GM12865 (cell line): ENCODE measurements at regions not wholly inside any gene's neighbourhood (a gene's known extent, or its start where the extent isn't known, plus 50 kb on each side); places are given as distances from the start of the nearest gene placed in this dataset.
A peak's percentile ranks its signal among the peaks of the same experiment; 100 is the strongest.

Experiments used
- DNase-seq: peaks from one replicate; pipeline ENCODE4 v3.0.0; 2010; ENCODE audit warnings: low read depth
- H3K4me3 ChIP-seq: 2 replicates; pipeline ENCODE4 v1.5.1; 2011; ENCODE audit warnings: mild to moderate bottlenecking, low read depth, low read length, control low read depth
- CTCF ChIP-seq: IDR thresholded peaks from 2 replicates; pipeline ENCODE4 v1.5.1; 2011; ENCODE audit warnings: low read length, control low read depth, low read depth, inconsistent platforms; ENCODE audit not compliant: insufficient read depth; ENCODE audit errors: missing control alignments

- TF ChIP-seq CTCF, result no peak
- H3K4me3 ChIP-seq, result no peak overlapping the region
Measured at GRCh38 chrX:38896724-38897298, 95.6 kb downstream of the MID1IP1 start.

GRCh38 chrX:38898261-38898660, 97.0 kb downstream of the MID1IP1 start:
- DNase-seq, result no peak
- TF ChIP-seq CTCF, result no peak
- H3K4me3 ChIP-seq, result no peak overlapping the region

More at GRCh38 chrX:38896724-38897298, 95.6 kb downstream of the MID1IP1 start:
- peak; percentile 36 for DNase-seq

DNA sequence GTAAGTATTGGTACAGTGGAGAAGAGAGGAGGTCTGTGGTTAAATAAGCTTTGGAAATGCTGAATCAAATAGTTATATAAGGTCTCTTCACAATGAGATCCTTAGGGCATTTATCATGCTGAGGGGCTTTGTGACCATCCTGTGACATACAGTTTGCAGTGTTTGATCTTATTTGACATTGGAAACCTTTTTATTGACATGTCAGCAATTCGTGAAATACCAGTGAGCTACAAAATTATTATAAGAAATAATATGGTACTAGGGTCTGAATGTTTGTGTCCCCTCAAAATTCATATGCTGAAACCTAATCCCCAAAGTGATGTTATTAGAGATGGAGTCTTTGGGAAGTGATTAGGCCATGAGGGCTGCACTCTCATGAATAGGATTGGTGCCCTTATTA, 98.4 kb downstream of the MID1IP1 start:
- H3K4me3 ChIP-seq, result no peak overlapping the region
- no peak for DNase-seq
- no peak for TF ChIP-seq CTCF

DNA sequence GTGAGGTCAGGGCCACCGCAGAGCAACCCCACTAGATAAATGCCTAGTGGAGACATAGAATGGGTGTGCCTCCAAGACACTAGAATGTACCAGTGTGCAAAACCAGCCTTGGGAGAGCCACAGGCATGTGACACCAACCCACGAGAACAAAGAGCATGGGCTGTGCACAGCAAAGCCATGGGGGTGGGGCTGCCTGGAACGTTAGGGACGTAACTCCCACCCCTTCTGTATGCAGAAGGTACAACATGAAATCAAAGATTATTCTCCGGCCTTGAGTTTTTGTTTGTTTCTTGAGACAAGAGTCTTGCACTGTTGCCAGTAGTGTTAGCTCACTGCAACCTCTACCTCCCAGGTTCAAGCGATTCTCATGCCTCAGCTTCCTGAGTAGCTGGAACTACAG, 99.5 kb downstream of the MID1IP1 start:
- H3K4me3 ChIP-seq, result no peak overlapping the region
- TF ChIP-seq CTCF, result no peak
- DNase-seq, result no peak

- no peak for TF ChIP-seq CTCF
- no peak for DNase-seq
- H3K4me3 ChIP-seq, result no peak overlapping the region
Measured at GRCh38 chrX:38902972-38903492, 101.8 kb downstream of the MID1IP1 start.

DNA sequence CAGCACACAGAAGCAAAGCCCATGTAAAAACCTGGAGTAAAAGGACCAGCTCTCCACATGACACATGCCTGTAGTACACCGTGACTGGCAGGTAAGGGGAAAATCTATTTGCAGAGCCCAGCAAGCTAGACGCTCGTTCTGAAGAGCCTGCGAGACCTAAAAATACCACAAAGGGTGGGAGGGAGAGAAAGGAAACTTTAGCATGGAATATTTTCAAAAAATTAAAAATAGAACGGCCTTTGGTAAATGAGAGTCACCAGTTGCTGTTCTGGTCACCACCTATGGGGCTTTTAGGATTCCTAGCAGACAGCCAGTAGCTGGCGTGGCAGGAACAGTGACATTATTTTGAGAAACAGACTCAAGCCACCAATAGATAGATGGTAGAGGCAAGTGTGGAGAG, 115.5 kb downstream of the MID1IP1 start:
- no peak for TF ChIP-seq CTCF
- DNase-seq, result no peak
- no peak overlapping the region for H3K4me3 ChIP-seq

DNA sequence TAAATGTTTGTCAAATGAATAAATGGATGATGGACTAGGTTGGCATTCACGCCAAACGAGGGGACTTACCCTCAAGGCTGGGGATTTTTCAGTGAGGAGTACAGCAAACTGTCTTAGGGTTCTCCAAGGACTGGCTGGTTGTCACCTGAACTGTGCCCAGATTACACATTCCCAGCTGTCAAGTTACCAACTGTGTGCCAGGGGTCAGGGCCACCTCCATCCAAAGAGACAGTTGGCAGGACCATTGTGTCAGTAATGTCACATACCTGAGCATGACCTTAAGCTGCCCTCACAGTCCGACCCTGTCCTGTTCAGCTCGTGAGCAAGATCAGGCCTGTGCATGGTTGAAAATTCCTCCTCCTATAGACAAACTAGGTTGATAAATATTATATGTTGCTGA, 116.7 kb downstream of the MID1IP1 start:
- DNase-seq, result no peak
- no peak for TF ChIP-seq CTCF
- H3K4me3 ChIP-seq, result no peak overlapping the region
